Stimulated activated CD8-positive, alpha-beta memory T cell treated with anti-CD3 and anti-CD28 coated beads, Interleukin-4, amount 100 ng/mL, for 48 hours (primary cell): ENCODE measurements at regions not wholly inside any gene's neighbourhood (a gene's known extent, or its start where the extent isn't known, plus 50 kb on each side); places are given as distances from the start of the nearest gene placed in this dataset.

Source experiments
- DNase-seq: peaks from one replicate; pipeline ENCODE4 v3.0.0-alpha.2; 2020

- DNase-seq: no peak
Observed at GRCh38 chr6:104305206-104305605, 554.5 kb downstream of the HACE1 start.

DNA sequence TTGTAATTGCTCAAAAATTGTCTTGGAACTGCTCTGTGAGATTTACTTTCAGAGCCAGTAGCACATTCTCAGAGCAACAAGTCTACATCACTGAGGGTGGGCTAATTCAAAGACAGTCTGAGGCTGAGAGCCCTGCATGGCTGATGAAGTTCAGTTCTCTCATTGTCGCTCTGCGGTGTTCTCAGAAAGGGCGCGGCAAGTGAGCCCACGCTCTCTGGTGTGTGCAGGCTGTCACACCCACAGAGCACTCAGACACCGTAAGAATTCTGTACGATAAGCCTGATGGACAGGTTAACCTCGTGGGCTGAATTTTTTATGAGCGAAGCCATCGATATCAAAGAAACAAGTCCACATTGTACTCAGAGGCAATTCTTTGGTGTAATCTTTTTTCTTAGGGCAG lies 557.8 kb downstream of the HACE1 start:
- no peak for DNase-seq

GRCh38 chr6:104286641-104287040 lies 573.1 kb downstream of the HACE1 start:
- DNase-seq: no peak

GRCh38 chr6:104284872-104285271 lies 574.8 kb downstream of the HACE1 start:
- no peak for DNase-seq

DNA sequence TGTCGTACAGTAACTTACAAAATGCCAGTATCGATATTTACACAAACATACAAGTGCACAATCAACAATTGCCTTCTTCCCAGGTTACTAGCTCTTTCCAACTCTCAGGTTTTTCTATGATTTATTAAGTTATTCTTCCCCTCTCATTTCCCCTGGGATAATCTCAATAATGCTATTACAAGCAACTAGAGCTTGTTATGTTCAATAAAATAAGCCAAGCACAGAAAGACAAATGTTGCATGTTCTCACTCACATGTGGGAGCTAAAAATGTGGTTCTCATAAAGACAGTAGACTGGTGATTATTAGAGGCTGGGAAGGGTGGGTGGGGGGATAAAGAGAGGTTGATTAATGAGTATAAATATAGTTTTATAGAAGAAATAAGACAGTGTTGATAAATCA lies 577.1 kb downstream of the HACE1 start:
- no peak for DNase-seq

DNA sequence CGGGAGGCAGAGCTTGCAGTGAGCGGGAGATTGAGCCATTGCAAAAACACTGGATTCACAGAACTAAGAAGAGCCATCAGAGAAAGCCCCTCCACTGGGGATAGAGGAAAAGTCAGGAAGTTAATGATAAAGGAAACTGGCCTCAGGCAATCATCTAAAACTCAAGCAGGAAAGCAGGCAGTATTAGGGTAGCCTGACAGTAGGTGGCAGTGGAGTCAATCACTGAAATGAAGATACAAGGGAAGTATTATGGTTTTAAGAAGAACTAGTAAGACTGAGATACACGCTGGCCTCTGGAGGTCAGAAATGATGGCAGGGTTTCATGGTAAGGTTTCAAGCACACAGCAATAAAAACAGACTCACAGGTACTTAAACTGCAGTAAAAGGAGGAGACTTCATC lies 578.3 kb downstream of the HACE1 start:
- no peak for DNase-seq

- DNase-seq: no peak
Observed at GRCh38 chr6:104268389-104268788, 591.3 kb downstream of the HACE1 start.

DNA sequence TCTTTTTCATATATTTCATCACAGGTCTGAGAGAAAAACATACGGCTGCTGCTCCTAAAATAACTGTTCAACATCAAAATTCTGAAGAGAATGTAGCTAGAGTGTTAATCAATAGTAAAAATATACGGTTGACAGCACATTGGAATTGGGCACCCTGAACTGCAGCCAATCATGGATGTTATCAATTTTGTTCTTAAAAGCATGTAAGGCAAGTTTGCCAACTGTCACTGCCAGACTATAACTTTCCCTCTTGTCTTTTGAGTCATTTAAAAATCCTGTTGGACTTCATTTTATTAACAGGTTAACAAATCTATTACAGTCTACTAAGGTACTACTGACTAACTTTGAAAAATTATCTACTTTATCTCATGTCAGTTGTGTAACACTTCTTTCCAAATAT lies 592.8 kb downstream of the HACE1 start:
- DNase-seq: no peak

GRCh38 chr6:104256646-104257045 lies 603.1 kb downstream of the HACE1 start:
- DNase-seq: no peak

- no peak for DNase-seq
Observed at GRCh38 chr6:104253236-104253635, 606.5 kb downstream of the HACE1 start.

DNA sequence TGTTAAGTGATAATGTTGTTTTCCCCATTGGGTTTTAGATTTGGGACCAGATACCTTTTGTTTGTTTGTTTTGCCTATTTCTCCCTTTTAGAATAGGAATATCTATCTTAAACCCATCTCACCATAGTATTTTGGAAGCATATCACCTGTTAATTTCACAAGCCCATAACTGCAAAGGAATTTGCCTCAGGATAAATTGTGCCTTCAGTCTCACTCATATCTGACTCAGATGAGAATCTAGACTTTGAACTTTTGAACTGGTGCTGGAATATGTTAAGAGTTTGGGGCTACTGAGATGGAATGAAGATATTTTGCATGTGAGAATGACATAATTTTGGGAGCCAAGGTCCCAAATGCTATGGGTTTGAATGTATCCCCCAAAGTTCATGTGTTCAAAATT lies 607.4 kb downstream of the HACE1 start:
- DNase-seq: no peak

GRCh38 chr6:104251651-104252050 lies 608.1 kb downstream of the HACE1 start:
- no peak for DNase-seq

DNA sequence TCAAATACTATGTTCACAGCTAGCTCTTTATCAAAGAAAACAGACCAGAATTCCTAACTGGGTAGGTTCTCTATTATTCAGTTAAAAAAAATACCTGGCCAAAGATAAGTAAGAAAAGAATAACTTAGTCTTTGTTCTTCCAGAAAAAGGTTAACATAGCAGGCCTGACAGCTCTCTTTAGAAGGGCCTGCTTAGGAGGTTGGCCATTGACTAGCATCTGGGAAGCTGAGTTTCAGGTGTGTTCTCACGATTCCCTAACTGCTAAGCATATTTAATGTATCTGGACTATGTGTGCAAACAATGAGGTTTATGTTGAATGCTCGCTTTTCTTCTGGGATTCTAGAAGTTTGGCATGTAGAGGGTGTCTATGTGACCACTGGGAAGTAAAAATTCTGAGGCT lies 618.9 kb downstream of the HACE1 start:
- DNase-seq: no peak

DNA sequence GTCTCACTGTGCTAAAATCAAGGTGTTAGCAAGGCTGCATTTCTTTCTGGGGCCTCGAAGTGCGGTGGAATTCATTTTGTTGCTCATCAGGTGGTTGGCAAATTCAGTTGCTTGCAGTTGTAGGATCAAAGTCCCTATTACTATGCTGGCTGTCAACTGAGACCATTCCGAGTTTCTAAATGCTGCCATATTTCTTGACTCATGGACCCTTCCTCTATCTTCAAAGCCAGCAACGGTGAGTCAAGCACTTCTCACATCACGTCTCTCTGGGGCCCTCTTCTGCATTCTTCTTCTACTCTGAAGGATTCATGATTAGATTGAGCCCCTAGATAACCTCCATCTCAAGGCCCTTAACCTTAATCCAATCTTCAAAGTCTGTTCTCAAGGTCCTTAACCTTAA lies 619.7 kb downstream of the HACE1 start:
- no peak for DNase-seq

- no peak for DNase-seq
Observed at GRCh38 chr6:104229057-104229456, 630.7 kb downstream of the HACE1 start.

- DNase-seq: no peak
Observed at GRCh38 chr6:104227508-104227907, 632.2 kb downstream of the HACE1 start.

DNA sequence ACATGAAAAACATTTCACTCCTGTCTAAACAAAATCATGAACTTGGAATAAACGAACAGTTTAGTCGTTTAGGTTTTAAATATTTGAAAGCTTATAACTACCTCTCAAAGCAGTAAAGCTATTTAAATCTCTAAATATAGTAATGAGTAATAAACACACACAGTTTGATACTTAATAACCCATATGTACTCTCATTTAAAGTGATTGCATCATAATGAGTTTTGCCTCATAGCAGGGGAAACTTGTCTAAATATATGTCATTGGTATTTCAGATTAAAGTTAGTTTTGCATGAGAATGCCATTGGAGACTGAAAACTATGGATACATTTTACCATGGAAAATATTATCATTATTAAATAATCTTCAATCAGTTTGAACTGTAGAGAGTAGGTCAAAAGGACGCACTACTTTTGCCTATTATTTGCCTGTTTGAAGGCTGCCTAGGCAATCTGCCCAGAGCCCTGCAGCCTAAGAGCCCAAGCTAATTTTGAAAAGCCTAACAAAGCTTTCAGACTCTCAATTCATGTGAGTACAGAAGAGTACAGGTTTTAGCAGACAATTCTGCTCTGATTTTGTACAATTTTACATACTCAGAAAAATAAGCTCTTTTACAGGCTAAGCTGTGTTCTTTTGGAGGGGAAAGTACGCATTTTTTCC lies 632.8 kb downstream of the HACE1 start:
- DNase-seq: no peak

GRCh38 chr6:104218116-104218515 lies 641.6 kb downstream of the HACE1 start:
- DNase-seq: no peak

DNA sequence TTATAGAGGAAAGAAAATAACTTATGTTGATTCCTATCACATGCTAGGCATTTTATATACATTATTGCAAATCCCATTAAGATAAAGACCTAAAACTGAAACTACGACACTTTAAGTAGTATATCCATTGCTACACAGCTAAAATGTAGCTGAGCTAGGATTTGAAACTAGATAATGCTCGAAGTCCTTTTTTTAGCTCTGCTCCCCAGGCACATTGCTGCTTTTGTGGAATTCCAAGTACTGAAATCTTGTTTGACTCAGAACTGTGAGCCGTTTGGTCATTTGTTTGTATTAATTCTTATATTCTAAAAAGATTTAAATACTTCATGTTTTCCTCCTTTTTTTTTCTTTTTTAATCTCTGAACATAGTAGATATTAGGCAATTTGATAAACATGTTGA lies 644.8 kb downstream of the HACE1 start:
- DNase-seq: no peak

GRCh38 chr6:104212977-104213668 lies 646.6 kb downstream of the HACE1 start:
- no peak for DNase-seq

DNA sequence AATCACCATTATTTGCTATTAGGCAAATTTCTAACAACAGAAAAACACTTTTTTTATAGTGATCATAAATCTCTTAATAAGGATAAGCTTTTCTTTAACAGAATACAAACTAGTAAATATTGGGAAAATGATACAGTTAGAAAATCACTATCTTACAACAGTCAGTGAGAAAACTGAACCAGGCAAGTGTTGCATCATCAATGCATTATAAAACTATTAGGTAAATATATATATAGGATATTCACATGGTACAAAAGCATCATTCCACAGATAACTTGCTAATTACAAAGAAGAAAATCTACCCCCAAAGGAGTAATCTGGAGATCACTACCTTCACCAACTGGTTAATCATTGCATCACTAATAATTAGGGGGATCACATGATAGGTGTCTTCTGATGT lies 652.1 kb downstream of the HACE1 start:
- DNase-seq: no peak

DNA sequence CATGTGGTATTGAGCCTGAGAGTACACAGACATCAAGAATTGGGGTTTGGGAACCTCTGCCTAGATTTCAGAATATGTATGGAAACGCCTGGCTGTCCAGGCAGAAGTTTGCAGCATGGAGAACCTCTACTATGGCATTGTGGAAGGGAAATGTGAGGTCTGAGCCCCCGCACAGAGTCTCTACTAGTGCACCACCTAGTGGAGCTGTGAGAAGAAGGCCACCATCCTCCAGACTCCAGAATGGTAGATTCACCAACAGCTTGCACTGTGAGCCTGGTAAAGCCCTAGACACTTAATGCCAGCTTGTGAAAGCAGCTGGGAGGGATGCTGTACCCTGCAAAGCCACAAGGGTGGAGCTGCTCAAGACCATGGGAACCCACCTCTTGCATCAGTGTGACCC lies 658.2 kb downstream of the HACE1 start:
- no peak for DNase-seq

DNA sequence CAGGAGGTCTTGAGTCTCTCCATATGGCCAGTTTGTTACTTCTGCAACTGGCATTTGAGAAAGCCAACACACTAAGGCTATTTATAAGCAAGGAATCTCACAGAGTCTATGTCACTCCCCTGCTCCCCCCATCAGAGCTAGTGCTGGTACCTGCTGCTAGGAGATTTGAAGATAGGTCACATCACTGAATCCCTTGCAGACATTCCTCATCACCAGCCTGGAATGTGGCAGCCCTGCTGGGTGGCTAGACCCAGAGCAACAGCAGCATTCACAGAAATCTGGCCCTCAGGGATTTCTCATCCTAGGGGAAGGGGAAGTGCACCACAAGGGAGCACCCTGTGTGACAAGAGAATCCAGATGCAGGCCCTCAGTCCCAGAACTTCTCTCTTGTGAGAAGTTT lies 672.1 kb downstream of the HACE1 start:
- DNase-seq: no peak

DNA sequence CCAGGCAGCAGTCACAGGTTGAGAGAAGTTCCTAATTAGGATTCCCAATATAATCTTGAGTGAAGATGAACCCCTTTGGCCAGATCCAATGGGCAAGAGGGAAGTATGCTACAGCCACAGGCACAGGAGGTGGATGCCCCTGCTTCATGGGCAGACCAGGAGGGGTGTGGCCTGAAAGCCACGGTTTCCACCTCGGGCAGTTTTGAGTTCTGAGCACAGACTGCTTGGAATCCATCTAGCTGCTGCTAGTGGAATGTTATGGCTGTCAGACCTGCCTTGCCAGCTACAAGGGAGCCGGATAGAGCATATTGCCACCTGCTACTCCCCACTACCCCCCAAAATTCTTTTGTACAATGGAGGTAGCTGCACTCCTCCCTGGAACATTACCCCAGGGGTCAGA lies 672.9 kb downstream of the HACE1 start:
- DNase-seq: no peak

GRCh38 chr6:104183816-104184435 lies 675.8 kb downstream of the HACE1 start:
- DNase-seq: no peak
